Testis (tissue), 2 donors: ENCODE measurements at regions not wholly inside any gene's neighbourhood (a gene's known extent, or its start where the extent isn't known, plus 50 kb on each side); places are given as distances from the start of the nearest gene placed in this dataset.

ENCODE experiments used
- DNase-seq: peaks from one replicate; pipeline ENCODE4 v3.0.0-alpha.2; 2019
- H3K27ac ChIP-seq, 2 donors: fragments of 200-600 bp; sonication (generic); one replicate each; pipeline ENCODE4 v1.5.1; 2019
- H3K27me3 ChIP-seq: fragments of 200-600 bp; sonication (generic); one replicate; pipeline ENCODE4 v1.5.1; 2019
- H3K36me3 ChIP-seq: fragments of 200-600 bp; sonication (generic); one replicate; pipeline ENCODE4 v1.5.1; 2017; ENCODE audit warnings: low read depth; ENCODE audit errors: missing control alignments
- H3K4me1 ChIP-seq: fragments of 200-600 bp; sonication (generic); one replicate; pipeline ENCODE4 v1.5.1; 2019
- H3K4me3 ChIP-seq, 2 donors: fragments of 200-600 bp; sonication (generic); one replicate each; pipeline ENCODE4 v1.5.1; 2017 to 2019
- H3K9me3 ChIP-seq: fragments of 200-600 bp; sonication (generic); one replicate; pipeline ENCODE4 v1.5.1; 2017
- POLR2A ChIP-seq: fragments of 450-650 bp; IDR thresholded peaks from one replicate; pipeline ENCODE4 v1.6.1; 2017; ENCODE audit warnings: antibody characterized with exemption, mild to moderate bottlenecking, moderate library complexity
- WGBS, 2 donors: methylation state at CpG; one replicate each; pipeline ENCODE4 v1.1.5; 2018; 5-methylcytosine and 5-hydroxymethylcytosine counted together
- intact Hi-C: fragments of 100-400 bp; cut with DNase I; formaldehyde crosslinking; loops from one replicate; pipeline ENCODE4 v1.15.1; 2023; ENCODE audit warnings: low total_unique reads
- TF ChIP-seq, protein P1 (sequence below), 3 experiments: fragments of 450-650 bp in 2 of 3; fragments of 200-600 bp in 1 of 3; sonication (generic) in 1 of 3; IDR thresholded peaks; one replicate each; pipeline ENCODE4 v1.5.1; 2016 to 2019; ENCODE audit warnings: antibody characterized with exemption in 3 of 3, mild to moderate bottlenecking in 2 of 3, moderate library complexity in 1 of 3

DNA sequence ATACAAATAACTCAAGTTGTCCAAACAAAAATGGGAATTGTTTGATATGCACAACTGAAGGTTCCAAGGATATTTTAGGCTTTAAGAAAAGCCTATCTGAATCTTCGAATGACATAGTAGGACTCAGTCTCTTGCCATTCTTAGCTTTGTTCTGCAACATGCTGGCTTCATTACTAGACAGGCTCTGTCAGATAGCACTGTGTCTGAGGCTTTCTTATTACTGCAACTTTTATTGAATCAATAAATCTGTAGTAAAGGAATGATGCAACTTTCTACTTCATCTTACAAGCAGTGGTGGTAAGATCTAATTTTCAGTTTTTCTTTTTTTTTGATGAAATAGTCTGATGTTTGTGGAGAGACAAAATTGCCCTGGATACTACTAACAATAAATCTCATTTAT lies 319.3 kb upstream of the CCDC179 start:
- no peak overlapping the region for H3K27ac ChIP-seq
- no peaks in the 10 kb centered on the region for H3K9me3 ChIP-seq
- no peaks in the 10 kb centered on the region for H3K4me1 ChIP-seq
- TF ChIP-seq, protein P1, sequence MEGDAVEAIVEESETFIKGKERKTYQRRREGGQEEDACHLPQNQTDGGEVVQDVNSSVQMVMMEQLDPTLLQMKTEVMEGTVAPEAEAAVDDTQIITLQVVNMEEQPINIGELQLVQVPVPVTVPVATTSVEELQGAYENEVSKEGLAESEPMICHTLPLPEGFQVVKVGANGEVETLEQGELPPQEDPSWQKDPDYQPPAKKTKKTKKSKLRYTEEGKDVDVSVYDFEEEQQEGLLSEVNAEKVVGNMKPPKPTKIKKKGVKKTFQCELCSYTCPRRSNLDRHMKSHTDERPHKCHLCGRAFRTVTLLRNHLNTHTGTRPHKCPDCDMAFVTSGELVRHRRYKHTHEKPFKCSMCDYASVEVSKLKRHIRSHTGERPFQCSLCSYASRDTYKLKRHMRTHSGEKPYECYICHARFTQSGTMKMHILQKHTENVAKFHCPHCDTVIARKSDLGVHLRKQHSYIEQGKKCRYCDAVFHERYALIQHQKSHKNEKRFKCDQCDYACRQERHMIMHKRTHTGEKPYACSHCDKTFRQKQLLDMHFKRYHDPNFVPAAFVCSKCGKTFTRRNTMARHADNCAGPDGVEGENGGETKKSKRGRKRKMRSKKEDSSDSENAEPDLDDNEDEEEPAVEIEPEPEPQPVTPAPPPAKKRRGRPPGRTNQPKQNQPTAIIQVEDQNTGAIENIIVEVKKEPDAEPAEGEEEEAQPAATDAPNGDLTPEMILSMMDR (IDR thresholded peaks at IDR 0.05): no peak
- no peak for TF ChIP-seq POLR2A
- intact Hi-C loops: no loop called here
- H3K4me3 ChIP-seq: no peak overlapping the region
- no peaks in the 10 kb centered on the region for H3K27me3 ChIP-seq
- no peaks in the 10 kb centered on the region for H3K36me3 ChIP-seq
- 70 to 84% methylated on average over 1 of the region's 1 CpG for WGBS, 2 donors
- DNase-seq: no peak

DNA sequence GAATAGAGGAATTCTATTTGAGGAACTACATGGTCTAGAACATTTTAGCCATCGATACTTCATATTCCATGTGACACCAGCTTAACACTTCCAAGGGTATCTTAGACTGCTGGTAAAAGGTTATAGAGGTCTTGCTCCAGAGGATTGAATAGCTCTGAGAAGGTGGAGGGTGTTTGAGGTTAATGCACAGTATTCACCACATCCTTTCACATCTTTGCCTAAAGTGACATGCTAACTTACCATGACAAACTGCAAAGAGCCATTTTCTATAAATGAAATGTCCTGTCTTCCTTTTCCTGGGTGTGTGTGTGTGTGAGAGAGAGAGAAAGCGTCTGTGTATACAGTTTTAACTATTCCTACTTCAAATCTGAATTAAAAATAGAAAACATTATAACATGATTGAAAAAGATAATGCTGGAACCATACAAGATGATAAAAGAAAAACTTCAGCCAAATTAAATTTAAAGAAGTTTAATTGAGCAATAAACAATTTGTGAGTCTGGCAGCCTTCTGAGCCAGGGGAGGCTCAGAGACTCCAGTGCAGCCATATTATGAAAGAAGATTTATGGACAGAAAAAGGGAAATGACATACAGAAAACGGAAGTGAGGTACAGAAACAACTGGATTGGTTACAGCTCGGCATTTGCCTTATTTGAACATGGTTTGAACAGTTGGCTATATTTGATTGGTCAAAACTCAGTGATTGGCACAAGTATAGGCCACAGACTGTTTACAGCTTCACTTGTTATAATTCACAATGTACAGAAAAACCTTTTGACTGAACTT lies 320.9 kb upstream of the CCDC179 start:
- intact Hi-C loops: no loop called here
- WGBS, 2 donors: 69 to 78% methylated on average over 4 of the region's 4 CpGs
- Histone ChIP-seq H3K9me3 (no peaks in the 10 kb centered on the region), H3K27ac (no peak overlapping the region), H3K4me1 (no peaks in the 10 kb centered on the region), H3K4me3 (no peak overlapping the region), H3K36me3 (no peaks in the 10 kb centered on the region), H3K27me3 (no peaks in the 10 kb centered on the region)
- DNase-seq: no peak
- TF ChIP-seq, protein P1 (IDR thresholded peaks at IDR 0.05): no peak
- no peak for TF ChIP-seq POLR2A

DNA sequence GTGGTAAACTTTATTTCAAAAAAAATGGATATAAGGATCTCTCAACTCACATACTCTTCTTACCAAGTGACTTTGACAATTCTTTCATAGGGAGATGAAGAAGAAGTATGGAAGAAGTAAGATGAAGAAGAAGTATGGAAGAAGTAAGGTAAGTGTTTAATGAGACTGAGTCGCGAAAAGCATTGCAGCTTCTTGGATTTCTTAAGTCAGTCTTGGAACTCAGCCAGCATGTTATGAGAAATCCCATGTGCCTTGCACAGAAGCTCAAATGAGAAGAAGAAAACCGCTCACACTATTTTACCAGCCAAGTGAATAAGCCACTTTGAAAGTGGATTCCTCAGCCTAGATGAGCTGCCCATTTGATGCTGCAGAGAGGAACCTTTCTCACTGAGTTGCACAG lies 332.0 kb upstream of the CCDC179 start:
- Histone ChIP-seq H3K27me3 (no peaks in the 10 kb centered on the region), H3K4me1 (no peaks in the 10 kb centered on the region), H3K36me3 (no peaks in the 10 kb centered on the region), H3K9me3 (no peaks in the 10 kb centered on the region), H3K4me3 (no peak overlapping the region), H3K27ac (no peak overlapping the region)
- TF ChIP-seq, protein P1 (IDR thresholded peaks at IDR 0.05): no peak
- no peak for TF ChIP-seq POLR2A
- 57 to 58% methylated on average over 3 of the region's 3 CpGs for WGBS, 2 donors
- intact Hi-C loops: no loop called here
- DNase-seq: no peak

DNA sequence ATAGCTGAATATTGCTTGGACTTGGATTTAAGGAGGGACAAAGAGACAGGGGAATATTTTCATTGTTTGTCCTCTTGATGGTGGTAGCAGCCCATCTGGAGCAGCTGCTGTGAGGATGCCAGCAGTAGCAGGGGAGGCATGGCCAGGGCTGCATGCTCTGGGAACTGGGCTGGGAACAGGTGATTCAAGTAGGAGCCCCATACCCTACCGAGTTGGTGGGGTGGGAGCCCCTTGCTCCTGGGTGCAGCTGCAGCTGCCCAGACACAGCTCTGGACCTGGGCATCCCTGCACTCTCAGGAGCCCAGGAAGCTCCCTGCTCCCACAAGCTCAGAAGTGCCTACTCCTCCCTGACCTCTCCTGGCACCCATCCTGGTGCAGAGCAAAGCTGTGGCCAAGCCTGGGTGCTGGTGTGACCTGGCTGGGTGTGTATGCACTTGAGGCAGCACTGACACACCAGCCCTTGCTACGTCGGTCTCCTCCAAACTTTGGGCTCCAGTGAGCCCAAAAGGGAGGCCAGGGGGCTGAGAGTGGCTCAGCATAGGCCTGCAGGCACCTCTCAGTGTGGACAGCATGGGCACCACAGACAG lies 341.8 kb upstream of the CCDC179 start:
- no peaks in the 10 kb centered on the region for H3K27me3 ChIP-seq
- intact Hi-C loops: no loop called here
- DNase-seq: no peak
- H3K27ac ChIP-seq: no peak overlapping the region
- TF ChIP-seq, protein P1 (IDR thresholded peaks at IDR 0.05): no peak
- TF ChIP-seq POLR2A: no peak
- no peaks in the 10 kb centered on the region for H3K4me1 ChIP-seq
- WGBS, 2 donors: 78 to 86% methylated on average over 1 to 3 of the region's 3 CpGs
- H3K4me3 ChIP-seq: no peak overlapping the region
- no peaks in the 10 kb centered on the region for H3K9me3 ChIP-seq
- no peaks in the 10 kb centered on the region for H3K36me3 ChIP-seq

DNA sequence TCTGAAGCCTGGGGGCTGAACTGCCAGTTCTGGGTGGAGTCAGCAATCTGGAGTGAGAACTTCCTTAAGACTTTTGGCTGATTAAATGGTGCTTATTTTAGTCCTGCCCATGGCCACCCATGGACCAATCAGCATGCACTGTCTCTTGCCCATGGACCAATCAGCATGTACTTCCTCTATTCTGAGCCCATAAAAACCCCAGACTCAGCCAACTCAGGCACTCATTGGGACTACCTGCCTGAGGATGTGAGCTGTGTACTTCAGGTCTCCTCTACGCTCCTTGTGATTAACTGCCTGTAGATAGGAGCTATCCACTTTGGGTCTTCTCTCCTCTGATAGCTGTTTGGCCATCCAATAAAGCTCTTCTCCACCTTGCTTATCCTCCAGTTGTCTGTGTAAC lies 342.3 kb upstream of the CCDC179 start:
- Histone ChIP-seq H3K27ac (no peak overlapping the region), H3K4me3 (no peak overlapping the region), H3K4me1 (no peaks in the 10 kb centered on the region), H3K9me3 (no peaks in the 10 kb centered on the region), H3K36me3 (no peaks in the 10 kb centered on the region), H3K27me3 (no peaks in the 10 kb centered on the region)
- no peak for DNase-seq
- TF ChIP-seq, protein P1 (IDR thresholded peaks at IDR 0.05): no peak
- no peak for TF ChIP-seq POLR2A
- intact Hi-C loops: no loop called here
- 100% methylated on average over 1 of the region's 1 CpG for WGBS, 2 donors
